Omental fat pad (tissue), 3 donors: ENCODE measurements at regions not wholly inside any gene's neighbourhood (a gene's known extent, or its start where the extent isn't known, plus 50 kb on each side); places are given as distances from the start of the nearest gene placed in this dataset.

Experiments used
- ATAC-seq: fragments of 150-250 bp; one replicate; pipeline ENCODE4 v1.9.1; 2016; ENCODE audit warnings: mild to moderate bottlenecking, moderate library complexity; ENCODE audit not compliant: low FRiP score
- DNase-seq: peaks from one replicate; pipeline ENCODE4 v3.0.0-alpha.2; 2019; ENCODE audit warnings: low spot score
- TF ChIP-seq, protein P1 (sequence below), 3 donors: fragments of 450-650 bp; IDR thresholded peaks; one replicate each; pipeline ENCODE4 v1.5.1; 2016 to 2017; ENCODE audit warnings: antibody characterized with exemption in 3 of 3, mild to moderate bottlenecking in 3 of 3, moderate library complexity in 2 of 3

- DNase-seq (no peak), ATAC-seq (no peak)
Measured at GRCh38 chr15:68488290-68488689, 56.3 kb upstream of the ITGA11 start.

DNA sequence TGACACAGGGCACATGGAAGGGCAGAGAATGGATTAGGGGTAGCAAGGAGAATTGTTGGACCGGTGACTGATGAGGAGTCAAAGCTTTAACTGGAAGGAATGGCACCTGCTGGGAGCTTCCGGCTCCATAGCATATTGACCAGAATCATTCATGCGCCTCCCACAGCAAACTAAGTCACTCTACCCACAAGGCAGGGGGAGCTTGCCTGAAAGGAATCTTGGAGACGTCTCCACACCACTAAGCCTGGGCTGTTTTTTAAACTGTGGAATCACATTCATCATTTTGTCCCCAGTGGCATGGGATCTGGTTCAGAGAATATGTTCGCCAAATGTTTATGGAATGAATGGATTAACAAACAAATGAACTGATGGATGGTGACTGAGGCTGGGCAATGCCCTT is 57.0 kb upstream of the ITGA11 start:
- TF ChIP-seq, protein P1, sequence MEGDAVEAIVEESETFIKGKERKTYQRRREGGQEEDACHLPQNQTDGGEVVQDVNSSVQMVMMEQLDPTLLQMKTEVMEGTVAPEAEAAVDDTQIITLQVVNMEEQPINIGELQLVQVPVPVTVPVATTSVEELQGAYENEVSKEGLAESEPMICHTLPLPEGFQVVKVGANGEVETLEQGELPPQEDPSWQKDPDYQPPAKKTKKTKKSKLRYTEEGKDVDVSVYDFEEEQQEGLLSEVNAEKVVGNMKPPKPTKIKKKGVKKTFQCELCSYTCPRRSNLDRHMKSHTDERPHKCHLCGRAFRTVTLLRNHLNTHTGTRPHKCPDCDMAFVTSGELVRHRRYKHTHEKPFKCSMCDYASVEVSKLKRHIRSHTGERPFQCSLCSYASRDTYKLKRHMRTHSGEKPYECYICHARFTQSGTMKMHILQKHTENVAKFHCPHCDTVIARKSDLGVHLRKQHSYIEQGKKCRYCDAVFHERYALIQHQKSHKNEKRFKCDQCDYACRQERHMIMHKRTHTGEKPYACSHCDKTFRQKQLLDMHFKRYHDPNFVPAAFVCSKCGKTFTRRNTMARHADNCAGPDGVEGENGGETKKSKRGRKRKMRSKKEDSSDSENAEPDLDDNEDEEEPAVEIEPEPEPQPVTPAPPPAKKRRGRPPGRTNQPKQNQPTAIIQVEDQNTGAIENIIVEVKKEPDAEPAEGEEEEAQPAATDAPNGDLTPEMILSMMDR (IDR thresholded peaks at IDR 0.05), result no peak
- ATAC-seq (no peak), DNase-seq (no peak)

More at GRCh38 chr15:68488290-68488689, 56.3 kb upstream of the ITGA11 start:
- TF ChIP-seq, protein P1 (IDR thresholded peaks at IDR 0.05), result no peak

GRCh38 chr15:68489421-68489820 is 57.5 kb upstream of the ITGA11 start:
- DNase-seq (no peak), ATAC-seq (no peak)
- TF ChIP-seq, protein P1 (IDR thresholded peaks at IDR 0.05), result no peak

DNA sequence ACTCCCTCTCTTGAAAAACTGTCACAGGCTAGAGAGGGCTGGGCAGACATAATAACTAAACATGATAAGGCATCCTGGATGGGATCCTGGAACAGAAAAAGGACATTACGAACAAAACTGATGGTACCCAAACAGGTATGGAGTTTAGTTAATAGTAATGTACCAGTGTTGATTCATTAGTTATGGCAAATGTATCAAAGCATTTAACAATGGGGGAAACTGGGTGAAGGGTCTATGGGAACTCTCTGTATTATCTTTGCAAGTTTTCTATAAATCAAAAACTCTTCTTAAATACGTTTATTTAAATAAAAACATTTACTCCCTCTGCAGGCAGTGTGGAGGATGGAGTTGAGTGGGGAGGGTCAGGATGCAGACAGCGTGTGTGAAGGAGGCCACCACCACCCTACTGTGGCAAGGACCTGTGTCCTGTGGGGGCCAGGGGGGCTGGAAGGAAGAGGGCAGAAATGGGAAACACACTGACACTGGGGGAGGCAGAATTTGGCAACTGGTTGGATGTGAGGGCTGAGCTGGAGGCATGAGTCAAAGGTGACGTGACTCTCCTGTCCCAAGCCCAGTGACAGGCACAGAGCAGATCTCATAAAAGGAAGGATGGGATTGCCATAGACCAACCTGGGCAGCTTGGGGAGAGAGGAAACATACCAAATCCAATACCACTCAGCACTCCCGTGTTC is 59.6 kb upstream of the ITGA11 start:
- DNase-seq (no peak), ATAC-seq (no peak)
- TF ChIP-seq, protein P1 (IDR thresholded peaks at IDR 0.05), result no peak

GRCh38 chr15:68492855-68493254 is 60.9 kb upstream of the ITGA11 start:
- TF ChIP-seq, protein P1 (IDR thresholded peaks at IDR 0.05), result no peak
- no peak for DNase-seq
- ATAC-seq, result peak; percentile 79

DNA sequence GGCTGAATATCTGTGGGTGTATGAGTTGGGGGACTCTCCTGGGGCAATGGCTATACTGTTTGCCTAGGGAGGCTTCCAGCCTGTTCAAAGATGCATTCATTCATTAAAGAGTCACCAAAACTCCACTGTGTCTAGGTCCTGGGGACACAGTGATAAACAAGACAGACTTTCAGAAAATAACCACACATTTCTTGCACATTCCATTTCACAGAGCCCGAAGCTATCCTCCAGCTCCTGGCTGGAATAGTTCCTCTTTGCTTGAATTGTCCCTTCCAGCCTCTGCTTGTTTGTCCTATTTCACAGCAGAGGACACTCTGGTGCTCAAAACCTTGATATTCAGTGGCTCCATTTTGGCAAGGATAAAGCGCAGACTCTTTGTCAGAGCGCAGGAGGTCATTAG is 61.7 kb upstream of the ITGA11 start:
- no peak for ATAC-seq
- TF ChIP-seq, protein P1 (IDR thresholded peaks at IDR 0.05), result no peak

GRCh38 chr15:68494573-68495110 is 62.7 kb upstream of the ITGA11 start:
- no peak for ATAC-seq
- DNase-seq, result no peak
- TF ChIP-seq, protein P1 (IDR thresholded peaks at IDR 0.05), result no peak

More for the DNA sequence above, 61.7 kb upstream of the ITGA11 start:
- no peak for DNase-seq
